Neuronal stem cell (in vitro differentiated cells): ENCODE measurements at regions not wholly inside any gene's neighbourhood (a gene's known extent, or its start where the extent isn't known, plus 50 kb on each side); places are given as distances from the start of the nearest gene placed in this dataset.

Source experiments
- DNase-seq: peaks from one replicate; pipeline ENCODE4 v3.0.0-alpha.2; 2013; ENCODE audit warnings: low spot score
- H2AFZ ChIP-seq: one replicate; pipeline ENCODE4 v1.6.1; 2013; ENCODE audit warnings: mild to moderate bottlenecking, low read length, inconsistent platforms
- H2AK5ac ChIP-seq: 2 replicates; pipeline ENCODE4 v1.6.1; 2013; ENCODE audit warnings: low read depth, mild to moderate bottlenecking, inconsistent platforms, low read length, moderate library complexity, mixed read lengths
- H2BK120ac ChIP-seq: 2 replicates; pipeline ENCODE4 v1.6.1; 2013; ENCODE audit warnings: low read depth, mild to moderate bottlenecking, inconsistent platforms, low read length, moderate library complexity, mixed read lengths
- H2BK12ac ChIP-seq: one replicate; pipeline ENCODE4 v1.6.1; 2013; ENCODE audit warnings: low read length, inconsistent platforms
- H2BK15ac ChIP-seq: 2 replicates; pipeline ENCODE4 v1.6.1; 2013; ENCODE audit warnings: mild to moderate bottlenecking, low read length, inconsistent platforms, mixed read lengths
- H2BK5ac ChIP-seq: one replicate; pipeline ENCODE4 v1.6.1; 2013; ENCODE audit warnings: inconsistent platforms, mild to moderate bottlenecking, low read length, moderate library complexity
- H3K14ac ChIP-seq: one replicate; pipeline ENCODE4 v1.6.1; 2013; ENCODE audit warnings: low read length, inconsistent platforms
- H3K18ac ChIP-seq: 2 replicates; pipeline ENCODE4 v1.6.1; 2013; ENCODE audit warnings: low read length, inconsistent platforms
- H3K23ac ChIP-seq: 2 replicates; pipeline ENCODE4 v1.6.1; 2013; ENCODE audit warnings: low read depth, mild to moderate bottlenecking, mixed read lengths, low read length, inconsistent platforms; ENCODE audit not compliant: poor library complexity
- H3K27ac ChIP-seq: replicated peaks from 3 replicates; pipeline ENCODE4 v1.5.1; 2013; ENCODE audit warnings: low read length, inconsistent platforms
- H3K27me3 ChIP-seq, 3 experiments: 2 replicates each; pipeline ENCODE4 v1.6.1; 2013; ENCODE audit warnings: low read length in 3 of 3, mild to moderate bottlenecking in 2 of 3, inconsistent platforms in 1 of 3, low read depth in 1 of 3, mixed read lengths in 1 of 3, moderate library complexity in 1 of 3; ENCODE audit not compliant: control insufficient read depth in 3 of 3, insufficient read depth in 3 of 3
- H3K36me3 ChIP-seq, 2 donors: replicated peaks in 1 of 2; 2 replicates each; pipeline ENCODE4 v1.6.1; 2013; ENCODE audit warnings: low read length in 2 of 2; ENCODE audit not compliant: control insufficient read depth in 2 of 2, insufficient read depth in 2 of 2
- H3K4ac ChIP-seq: 2 replicates; pipeline ENCODE4 v1.6.1; 2013; ENCODE audit warnings: inconsistent platforms, mild to moderate bottlenecking, low read length, moderate library complexity
- H3K4me1 ChIP-seq, 2 donors: 1 replicate in 1 of 2; 2 replicates in 1 of 2; pipeline ENCODE4 v1.6.1; 2013; ENCODE audit warnings: low read length in 2 of 2, low read depth in 1 of 2; ENCODE audit not compliant: control insufficient read depth in 2 of 2, insufficient read depth in 1 of 2
- H3K4me2 ChIP-seq: one replicate; pipeline ENCODE4 v1.6.1; 2013; ENCODE audit warnings: mild to moderate bottlenecking, low read length, inconsistent platforms; ENCODE audit not compliant: insufficient read depth, poor library complexity, severe bottlenecking
- H3K4me3 ChIP-seq, 2 donors: 2 replicates each; pipeline ENCODE4 v1.5.1; 2013; ENCODE audit warnings: low read length in 2 of 2, mild to moderate bottlenecking in 2 of 2, inconsistent platforms in 1 of 2, moderate library complexity in 1 of 2
- H3K79me1 ChIP-seq: one replicate; pipeline ENCODE4 v1.6.1; 2013; ENCODE audit warnings: low read depth, mild to moderate bottlenecking, inconsistent platforms, low read length, moderate library complexity
- H3K9ac ChIP-seq: one replicate; pipeline ENCODE4 v1.6.1; 2013; ENCODE audit warnings: mild to moderate bottlenecking, low read depth, low read length, inconsistent platforms; ENCODE audit not compliant: poor library complexity
- H3K9me3 ChIP-seq, 2 donors: replicated peaks in 1 of 2; 2 replicates each; pipeline versions ENCODE3 to v1.6.1; 2013; ENCODE audit warnings: low read length in 2 of 2, mild to moderate bottlenecking in 2 of 2, inconsistent platforms in 1 of 2, low read depth in 1 of 2, mixed read lengths in 1 of 2, moderate library complexity in 1 of 2; ENCODE audit not compliant: control insufficient read depth in 2 of 2, insufficient read depth in 1 of 2
- H4K8ac ChIP-seq: one replicate; pipeline ENCODE4 v1.6.1; 2013; ENCODE audit warnings: low read depth, mild to moderate bottlenecking, inconsistent platforms, low read length, moderate library complexity
- H4K91ac ChIP-seq: one replicate; pipeline ENCODE4 v1.6.1; 2013; ENCODE audit warnings: low read length, low read depth, mild to moderate bottlenecking, inconsistent platforms; ENCODE audit not compliant: poor library complexity
- WGBS, 2 donors: extraction: QIAGEN DNeasy Blood & Tissue Kit; methylation state at CpG; one replicate each; pipeline ENCODE4 v1.1.7; 2013; ENCODE audit warnings: missing lambda C conversion rate in 2 of 2, mixed read lengths in 1 of 2; ENCODE audit not compliant: insufficient read length in 2 of 2, insufficient replicate concordance in 1 of 2; ENCODE audit errors: extremely low coverage in 2 of 2; 5-methylcytosine and 5-hydroxymethylcytosine counted together

DNA sequence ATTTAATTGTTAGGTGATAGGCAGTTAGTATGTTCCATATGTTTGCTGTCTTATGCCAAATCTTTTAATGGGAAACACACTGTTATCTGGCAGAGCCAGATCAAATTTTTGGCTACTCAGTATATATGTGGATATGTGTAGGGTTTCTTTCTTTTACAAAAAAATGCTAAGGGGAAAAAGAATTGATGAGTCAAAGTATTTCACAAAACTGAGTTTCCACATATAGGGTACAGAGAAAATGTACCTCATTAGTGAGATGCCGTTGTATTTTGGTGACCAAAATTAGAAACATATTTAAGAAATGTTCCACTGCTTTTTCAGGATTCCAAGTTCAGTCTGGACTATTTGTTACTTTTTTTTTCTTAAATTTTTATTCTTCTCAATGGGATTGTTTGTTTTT lies 201.2 kb upstream of the PTGFR start:
- Histone ChIP-seq H2BK120ac (no peak overlapping the region), H2AK5ac (no peak overlapping the region), H3K27ac (no peak overlapping the region), H2BK15ac (no peak overlapping the region), H3K79me1 (no peaks in the 10 kb centered on the region), H3K9ac (no peak overlapping the region), H3K4me3 (no peak overlapping the region), H3K14ac (no peak overlapping the region), H3K36me3 (no peaks in the 10 kb centered on the region), H4K8ac (no peak overlapping the region), H3K4me1 (no peaks in the 10 kb centered on the region), H4K91ac (no peak overlapping the region), H2BK5ac (no peak overlapping the region), H3K9me3 (no peaks in the 10 kb centered on the region), H3K4me2 (no peak overlapping the region), H2BK12ac (no peak overlapping the region), H3K27me3 (no peaks in the 10 kb centered on the region), H3K18ac (no peak overlapping the region), H3K4ac (no peak overlapping the region), H2AFZ (no peak overlapping the region), H3K23ac (no peak overlapping the region)
- WGBS, 2 donors = no CpG with 5 or more reads among the region's 1 CpG
- DNase-seq = no peak

DNA sequence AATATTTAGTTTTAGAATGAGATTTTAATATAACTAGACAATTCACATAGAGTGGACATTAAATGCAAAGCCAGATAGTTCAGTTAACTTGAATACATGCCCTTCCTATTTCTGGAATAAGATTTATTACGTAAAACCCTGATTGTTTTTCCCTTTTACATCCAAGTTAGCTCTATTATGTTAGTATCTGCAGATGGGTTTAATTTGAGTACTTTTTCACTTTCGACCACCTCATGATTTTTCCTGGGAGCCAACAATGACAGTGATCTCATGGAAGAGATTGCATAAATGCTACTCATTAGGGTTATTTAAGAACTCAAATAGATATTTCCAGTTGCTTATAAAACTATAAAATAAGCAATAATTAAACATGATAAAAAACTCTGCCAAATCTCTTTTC lies 199.4 kb upstream of the PTGFR start:
- no peak overlapping the region for H3K18ac ChIP-seq
- no peak overlapping the region for H3K27ac ChIP-seq
- no CpG with 5 or more reads among the region's 2 CpGs for WGBS, 2 donors
- H2BK120ac ChIP-seq = no peak overlapping the region
- H3K4ac ChIP-seq = no peak overlapping the region
- no peak overlapping the region for H4K91ac ChIP-seq
- H3K79me1 ChIP-seq = no peaks in the 10 kb centered on the region
- no peak overlapping the region for H2BK12ac ChIP-seq
- H4K8ac ChIP-seq = no peak overlapping the region
- no peaks in the 10 kb centered on the region for H3K27me3 ChIP-seq
- no peak overlapping the region for H2AFZ ChIP-seq
- no peak overlapping the region for H3K23ac ChIP-seq
- DNase-seq = no peak
- no peak overlapping the region for H3K4me3 ChIP-seq
- H2BK5ac ChIP-seq = no peak overlapping the region
- H3K36me3 ChIP-seq = no peaks in the 10 kb centered on the region
- no peak overlapping the region for H3K14ac ChIP-seq
- H3K4me1 ChIP-seq = no peaks in the 10 kb centered on the region
- H2AK5ac ChIP-seq = no peak overlapping the region
- no peak overlapping the region for H3K4me2 ChIP-seq
- no peaks in the 10 kb centered on the region for H3K9me3 ChIP-seq
- H2BK15ac ChIP-seq = no peak overlapping the region
- no peak overlapping the region for H3K9ac ChIP-seq

DNA sequence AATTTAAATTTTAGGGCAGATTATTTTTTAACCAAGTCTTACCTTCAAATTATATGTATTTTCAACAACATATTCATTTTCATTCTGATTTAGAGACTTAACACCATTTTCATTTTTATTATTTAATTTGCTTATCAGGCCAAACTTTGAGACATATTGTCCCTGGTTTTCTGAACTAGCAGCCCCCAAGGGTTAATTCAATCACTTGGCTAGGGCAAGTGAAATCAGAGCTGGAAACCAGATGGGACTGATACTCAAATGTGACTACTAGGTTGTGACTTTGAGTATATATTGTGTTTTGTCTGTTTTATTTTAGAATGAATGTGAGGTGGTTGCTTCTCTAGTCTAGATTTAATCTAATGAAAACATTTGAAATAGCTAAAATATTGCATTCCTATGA lies 198.9 kb upstream of the PTGFR start:
- Histone ChIP-seq H3K27ac (no peak overlapping the region), H3K14ac (no peak overlapping the region), H2BK120ac (no peak overlapping the region), H4K91ac (no peak overlapping the region), H3K23ac (no peak overlapping the region), H3K4me3 (no peak overlapping the region), H3K4me2 (no peak overlapping the region), H3K9me3 (no peaks in the 10 kb centered on the region), H2BK12ac (no peak overlapping the region), H3K18ac (no peak overlapping the region), H3K4me1 (no peaks in the 10 kb centered on the region), H2AK5ac (no peak overlapping the region), H4K8ac (no peak overlapping the region), H3K27me3 (no peaks in the 10 kb centered on the region), H3K9ac (no peak overlapping the region), H2BK5ac (no peak overlapping the region), H2AFZ (no peak overlapping the region), H3K36me3 (no peaks in the 10 kb centered on the region), H2BK15ac (no peak overlapping the region), H3K79me1 (no peaks in the 10 kb centered on the region), H3K4ac (no peak overlapping the region)
- no peak for DNase-seq

- H3K14ac ChIP-seq = no peak overlapping the region
- H3K23ac ChIP-seq = no peak overlapping the region
- H3K4me2 ChIP-seq = no peak overlapping the region
- no peak for DNase-seq
- no peaks in the 10 kb centered on the region for H3K4me1 ChIP-seq
- H2BK5ac ChIP-seq = no peak overlapping the region
- no peak overlapping the region for H3K9ac ChIP-seq
- no peak overlapping the region for H2BK120ac ChIP-seq
- no peak overlapping the region for H3K27ac ChIP-seq
- no CpG with 5 or more reads among the region's 3 CpGs for WGBS, 2 donors
- H3K4me3 ChIP-seq = peak overlapping the region in 1 of 2 donors; percentile 60
- no peak overlapping the region for H2BK15ac ChIP-seq
- H3K36me3 ChIP-seq = no peaks in the 10 kb centered on the region
- no peaks in the 10 kb centered on the region for H3K79me1 ChIP-seq
- no peak overlapping the region for H3K4ac ChIP-seq
- H4K8ac ChIP-seq = no peak overlapping the region
- H3K9me3 ChIP-seq = no peaks in the 10 kb centered on the region
- no peak overlapping the region for H2BK12ac ChIP-seq
- no peaks in the 10 kb centered on the region for H3K27me3 ChIP-seq
- H2AFZ ChIP-seq = no peak overlapping the region
- no peak overlapping the region for H2AK5ac ChIP-seq
- H3K18ac ChIP-seq = no peak overlapping the region
- no peak overlapping the region for H4K91ac ChIP-seq
Observed at GRCh38 chr1:78292361-78292760, 198.4 kb upstream of the PTGFR start.
